GM18499 (cell line): ENCODE measurements at regions not wholly inside any gene's neighbourhood (a gene's known extent, or its start where the extent isn't known, plus 50 kb on each side); places are given as distances from the start of the nearest gene placed in this dataset.
"Not testable (repeated sequence)": the region's sequence is repeated elsewhere in the genome, so short reads cannot be mapped to it uniquely, and the experiment has no call there.

Experiments used
- ATAC-seq: cut with Tn5 transposase; IDR thresholded peaks from one replicate; pipeline ENCODE4 v1.9.1; 2021; ENCODE audit warnings: moderate number of reproducible peaks; ENCODE audit not compliant: insufficient read depth, unreplicated experiment

DNA sequence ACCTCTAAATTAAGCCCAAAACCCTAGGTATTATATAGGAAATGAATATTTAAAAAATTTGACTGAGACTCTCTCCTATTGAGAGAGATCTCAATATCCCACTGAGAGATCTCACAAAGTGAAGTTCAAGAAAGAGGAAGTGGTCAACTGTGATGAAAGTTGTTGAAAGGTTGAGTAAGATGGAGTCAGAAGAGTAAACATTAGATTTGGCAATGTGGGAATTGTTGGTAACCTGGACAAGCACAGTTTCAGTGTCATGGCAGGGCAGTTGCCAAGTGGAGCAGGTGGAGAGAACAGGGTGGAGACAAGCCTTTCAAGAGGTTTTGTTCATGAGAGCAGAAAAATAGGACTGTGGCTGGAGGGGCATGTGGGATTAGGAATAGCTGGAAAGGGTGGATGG is 747.9 kb downstream of the EPHA7 start:
- ATAC-seq: not testable (repeated sequence)

DNA sequence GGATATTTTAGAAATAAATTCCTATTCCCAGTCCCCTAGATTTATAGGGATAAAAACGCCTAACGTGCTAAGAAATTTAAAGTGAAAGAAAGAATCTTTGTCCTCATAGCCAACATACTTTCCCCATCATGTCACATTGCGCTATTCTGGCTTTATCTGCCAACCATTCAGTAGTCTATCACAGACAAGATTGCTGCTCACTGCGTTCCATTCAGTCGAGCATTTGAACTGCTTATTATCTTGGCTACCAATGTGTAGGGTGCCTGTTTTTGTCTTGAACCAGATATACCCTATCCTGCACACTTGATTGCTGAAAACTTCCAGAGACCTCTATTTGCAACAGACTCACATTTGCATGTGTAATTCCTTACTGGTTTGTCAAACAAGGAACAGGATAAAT is 751.5 kb downstream of the EPHA7 start:
- no peak for ATAC-seq

DNA sequence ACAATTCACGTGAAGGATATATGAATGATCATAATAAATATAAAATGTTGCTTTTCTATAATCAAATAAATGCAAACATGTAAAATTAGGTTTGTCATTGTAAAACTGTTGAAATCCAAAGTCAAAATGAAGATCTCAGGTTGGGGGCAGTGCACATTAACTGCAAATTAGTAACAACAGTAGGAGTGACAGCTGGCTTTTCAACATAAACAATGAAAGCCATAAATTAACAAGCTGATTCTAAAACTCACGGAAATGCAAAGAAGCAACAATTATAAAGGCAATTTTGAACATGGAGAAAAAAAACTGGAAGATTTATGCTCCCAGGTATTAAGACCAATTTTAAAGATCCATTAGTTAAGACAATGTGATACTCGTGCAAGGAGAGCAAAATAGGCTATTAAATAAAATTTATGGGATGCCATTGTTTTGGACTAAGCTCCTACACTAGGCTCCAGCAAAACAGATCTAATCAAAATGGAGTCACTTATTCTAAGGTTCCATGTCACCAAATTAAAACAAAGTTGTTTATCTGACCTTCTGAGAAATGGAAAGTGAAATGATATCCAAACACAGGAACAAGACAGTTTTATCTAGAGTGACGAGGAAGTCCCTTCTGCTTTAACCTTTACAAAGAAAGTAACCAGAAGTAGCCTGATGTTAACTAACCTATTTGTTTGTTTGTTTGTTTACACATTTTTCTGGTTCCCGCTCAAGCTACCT is 770.8 kb downstream of the EPHA7 start:
- ATAC-seq: no peak

DNA sequence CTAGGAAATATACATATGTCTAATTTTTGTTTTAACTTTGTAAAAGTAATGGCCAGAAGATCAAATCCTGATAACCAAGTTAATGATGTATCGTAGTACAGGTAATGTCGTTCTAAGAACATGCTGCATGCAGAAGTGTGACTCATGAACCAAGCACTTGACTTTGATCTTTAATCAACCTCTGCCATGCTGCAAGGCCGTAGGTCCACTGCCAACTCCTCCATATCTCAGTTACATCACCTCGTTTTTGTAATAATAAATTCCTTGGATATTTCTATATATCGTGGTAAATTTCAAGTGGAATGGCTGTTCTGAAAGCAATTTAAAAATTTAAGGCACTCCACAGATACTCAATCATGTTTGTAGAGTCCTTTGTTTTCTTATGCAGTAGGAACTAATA is 771.7 kb downstream of the EPHA7 start:
- ATAC-seq: no peak

GRCh38 chr6:92644104-92644791 is 775.1 kb downstream of the EPHA7 start:
- not testable (repeated sequence) for ATAC-seq

DNA sequence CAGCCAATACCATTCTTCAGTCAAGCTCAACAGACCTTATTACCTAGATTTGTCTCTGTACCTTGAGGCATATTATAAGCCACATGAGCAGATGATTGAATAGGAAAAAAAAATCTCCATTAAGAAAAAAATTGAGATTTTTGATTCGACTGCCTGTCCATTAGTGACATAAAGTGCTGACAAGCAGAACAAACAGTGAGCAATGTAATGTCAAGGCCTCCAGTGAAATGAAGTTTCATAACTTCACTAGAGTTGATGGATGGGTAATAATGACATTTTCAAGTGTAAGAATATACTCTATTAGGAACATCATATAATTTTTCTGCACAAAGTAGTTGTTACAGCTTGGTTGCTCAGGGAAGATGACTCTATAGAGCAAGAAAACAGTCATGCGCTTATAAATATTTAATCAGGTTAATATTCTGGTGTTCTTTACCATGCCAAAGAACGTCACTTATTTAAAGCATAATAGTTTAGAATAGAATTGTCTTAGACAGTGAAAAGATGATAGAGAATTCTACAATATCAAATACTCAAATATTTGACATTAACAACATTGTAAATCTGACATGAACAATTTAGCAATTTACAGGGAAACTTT is 783.7 kb downstream of the EPHA7 start:
- no peak for ATAC-seq

DNA sequence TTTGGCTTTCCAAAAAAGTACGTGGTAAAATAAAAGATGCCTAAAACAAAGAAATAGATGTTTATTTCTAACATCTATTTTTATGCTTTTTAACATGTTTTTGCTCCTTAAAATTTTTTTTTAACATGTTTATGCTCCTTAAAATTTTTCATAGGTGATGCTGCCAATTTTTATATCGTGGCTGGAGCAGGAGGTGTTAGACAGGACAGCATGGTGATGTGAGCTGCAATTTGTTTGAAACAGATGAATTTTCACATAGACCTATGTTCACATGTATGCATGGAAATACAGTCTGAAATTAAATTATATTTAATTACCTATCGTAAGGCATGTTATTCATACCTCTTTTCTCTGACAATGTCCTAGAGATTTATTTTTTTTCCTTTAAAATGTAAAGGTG is 784.8 kb downstream of the EPHA7 start:
- no peak for ATAC-seq

- ATAC-seq: no peak
These were observed 795.9 kb downstream of the EPHA7 start for GRCh38 chr6:92623431-92623830.

- ATAC-seq: no peak
These were observed 801.6 kb downstream of the EPHA7 start for GRCh38 chr6:92617721-92618120.

DNA sequence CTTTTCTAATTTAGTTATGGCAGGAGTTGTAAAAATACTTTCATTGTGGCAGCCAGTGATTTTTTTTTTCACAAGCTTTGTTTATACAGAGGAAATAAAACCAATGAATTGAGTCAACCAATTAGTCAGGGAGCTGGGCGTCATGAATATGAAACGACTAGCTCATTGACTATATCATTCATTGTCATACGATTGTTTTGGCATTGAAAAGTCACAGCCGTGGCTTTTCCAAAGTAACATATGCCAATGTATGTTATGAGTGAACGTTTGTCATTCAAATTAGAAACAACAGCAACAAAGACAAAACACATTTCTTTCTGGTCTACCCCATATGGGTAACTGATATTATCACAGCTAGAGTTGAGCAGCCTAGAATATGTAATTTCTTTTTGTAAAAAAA is 810.6 kb downstream of the EPHA7 start:
- no peak for ATAC-seq

- no peak for ATAC-seq
These were observed 826.2 kb downstream of the EPHA7 start for GRCh38 chr6:92593201-92593600.

DNA sequence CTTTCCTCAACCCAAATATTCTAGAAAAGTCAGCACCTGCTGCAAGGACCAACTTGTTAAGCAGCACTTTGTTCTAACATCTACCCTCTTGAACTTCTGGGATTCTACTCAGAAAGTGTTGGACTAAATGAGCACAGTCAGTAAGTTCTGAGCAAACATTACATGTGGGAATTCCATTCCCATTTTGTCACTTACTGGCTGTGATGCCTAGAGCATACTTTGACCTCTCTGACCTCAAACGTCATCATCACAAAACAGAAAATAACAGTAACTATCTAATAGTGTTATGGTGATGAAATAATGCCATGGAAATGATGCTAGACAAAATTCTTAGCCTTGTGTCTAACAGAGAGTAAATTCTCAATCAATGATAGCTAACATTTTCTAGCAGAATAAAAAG is 829.4 kb downstream of the EPHA7 start:
- ATAC-seq: no peak

DNA sequence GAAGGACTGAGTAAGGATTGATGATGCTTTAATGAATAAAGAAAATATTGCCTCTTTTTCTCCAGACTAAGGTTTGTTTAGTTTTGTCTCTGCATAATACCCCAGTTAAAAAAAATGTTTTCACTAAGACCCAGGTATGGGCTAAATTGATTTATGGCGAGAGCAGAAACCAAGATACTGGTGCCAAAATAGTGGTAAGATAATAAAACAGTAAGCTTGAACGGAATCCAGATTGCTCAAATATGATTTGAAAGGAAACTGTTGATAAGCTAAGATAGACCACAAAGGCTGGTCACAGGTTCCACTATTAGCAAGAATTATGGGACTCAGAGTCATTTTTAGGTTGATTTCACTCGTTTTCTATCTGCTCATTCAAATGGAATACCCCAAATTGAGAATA is 831.2 kb downstream of the EPHA7 start:
- ATAC-seq: no peak

GRCh38 chr6:92587525-92587924 is 831.8 kb downstream of the EPHA7 start:
- no peak for ATAC-seq

DNA sequence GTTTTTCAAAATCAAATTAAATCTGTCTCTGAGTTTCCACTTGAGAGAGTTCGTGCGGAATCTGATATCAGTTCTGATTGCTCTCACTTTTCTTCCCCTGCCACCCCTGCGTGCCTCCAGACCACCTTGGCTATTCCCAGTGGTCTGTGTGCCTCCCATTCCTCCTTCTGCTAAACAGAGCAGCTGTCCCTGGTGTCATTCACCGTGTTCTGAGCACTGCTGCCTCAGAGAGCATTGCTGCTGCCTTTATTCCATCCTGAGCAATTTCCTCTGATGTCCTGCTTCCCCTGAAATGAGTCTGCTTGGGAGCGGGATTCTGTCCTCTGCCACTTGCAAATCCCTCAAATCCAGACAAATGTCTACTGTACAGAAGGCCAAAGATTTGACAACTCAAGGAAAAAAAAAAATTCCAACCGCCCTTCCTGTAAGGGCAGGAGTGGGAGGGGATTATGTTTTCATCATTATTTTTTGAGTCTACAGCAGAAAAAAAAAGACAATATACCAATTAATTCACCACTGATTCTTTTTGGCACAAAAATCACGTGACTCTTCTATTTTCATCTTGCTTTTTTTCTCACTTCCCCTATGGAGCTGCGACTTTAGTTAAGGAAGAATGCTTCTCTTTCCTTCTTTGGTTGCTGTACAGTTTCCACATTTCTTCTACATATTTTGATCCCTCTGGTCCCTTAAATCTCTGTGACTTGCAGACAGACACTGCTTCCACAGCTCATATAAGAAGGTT is 833.0 kb downstream of the EPHA7 start:
- ATAC-seq: no peak

GRCh38 chr6:92582211-92582610 is 837.1 kb downstream of the EPHA7 start:
- ATAC-seq: no peak

DNA sequence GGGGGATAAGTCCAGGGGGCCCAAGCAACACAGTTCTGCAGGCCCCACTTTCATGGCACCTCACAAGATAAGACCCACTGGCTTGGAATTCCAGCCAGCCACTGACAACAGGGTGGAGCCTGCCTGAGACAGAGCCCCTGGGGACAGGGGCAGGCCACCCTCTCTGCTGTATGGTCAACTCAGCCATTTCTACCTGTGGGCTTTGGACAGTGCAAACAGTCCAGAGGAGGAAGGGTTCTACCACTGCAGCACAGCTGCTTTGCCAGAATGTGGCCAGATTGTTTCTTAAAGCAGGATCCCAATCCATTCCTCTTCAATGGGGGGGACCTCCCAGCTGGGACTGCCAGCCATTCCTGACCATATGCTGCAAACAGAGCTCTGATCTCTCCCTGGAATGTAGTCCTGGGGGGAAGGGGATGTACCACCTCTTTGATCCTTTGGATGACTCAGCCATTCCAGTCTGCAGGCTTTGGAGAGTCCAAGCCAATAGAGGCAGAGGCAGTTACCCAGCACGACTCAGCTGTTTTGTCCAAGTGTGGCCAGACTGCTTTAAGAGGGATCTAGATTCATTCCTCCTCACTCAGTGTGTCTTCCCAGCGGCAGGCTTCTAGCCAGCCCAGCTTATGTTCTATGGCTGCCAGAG is 842.2 kb downstream of the EPHA7 start:
- ATAC-seq: no peak

- no peak for ATAC-seq
These were observed 850.8 kb downstream of the EPHA7 start for GRCh38 chr6:92568541-92568940.

DNA sequence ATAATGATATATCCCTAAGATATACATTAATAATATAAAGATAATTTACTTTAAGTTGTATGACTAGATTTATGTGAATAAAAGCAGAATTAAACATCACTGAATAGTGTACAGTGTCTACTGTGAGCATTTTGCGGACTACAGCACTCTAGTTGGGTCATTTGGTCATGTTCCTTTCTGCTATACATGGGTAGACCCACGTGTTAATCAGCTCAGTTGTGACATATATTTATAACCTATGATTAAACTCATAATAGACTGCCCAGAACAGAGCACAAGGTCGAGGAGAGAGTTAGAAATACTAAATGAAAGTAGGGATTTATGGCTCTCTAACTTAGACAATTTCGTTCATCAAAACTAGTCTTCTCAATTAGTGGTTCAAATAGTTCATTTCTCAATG is 852.7 kb downstream of the EPHA7 start:
- no peak for ATAC-seq

DNA sequence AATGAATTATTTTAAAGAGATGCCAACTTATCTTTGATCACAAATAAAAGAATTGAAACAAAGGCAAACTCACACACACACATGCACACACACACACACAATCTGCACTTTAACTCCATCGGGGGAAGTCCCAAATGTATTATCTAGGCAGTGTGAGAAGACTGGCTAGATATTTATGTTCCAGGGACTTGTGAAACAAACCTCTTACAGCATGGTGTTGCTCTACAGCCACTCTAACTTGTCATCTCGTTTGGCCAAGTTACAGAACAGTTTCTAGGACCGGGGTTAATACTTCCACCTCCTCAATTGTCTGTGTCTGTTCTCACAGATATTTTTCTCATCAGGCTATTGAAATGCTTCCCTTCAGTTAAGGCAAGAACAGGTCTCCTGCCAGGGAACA is 855.0 kb downstream of the EPHA7 start:
- no peak for ATAC-seq

DNA sequence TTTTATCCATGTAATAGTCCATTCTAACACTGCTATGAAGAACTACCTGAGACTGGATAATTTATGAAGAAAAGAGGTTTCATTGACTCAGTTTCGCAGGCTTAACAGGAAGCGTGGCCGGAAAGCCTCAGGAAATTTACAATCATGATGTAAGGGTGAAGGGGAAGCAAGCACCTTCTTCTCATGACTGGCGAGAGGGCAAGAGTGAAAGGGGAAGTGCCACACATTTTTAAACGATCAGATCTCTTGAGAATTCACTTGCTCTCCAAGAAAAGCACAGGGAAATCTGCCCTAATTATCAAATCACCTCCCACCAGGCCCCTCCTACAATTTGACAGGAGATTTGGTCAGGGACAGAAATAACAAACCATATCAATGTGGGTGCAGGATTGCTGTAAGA is 859.7 kb downstream of the EPHA7 start:
- ATAC-seq: no peak
